WTC11 (cell line): ENCODE measurements at regions not wholly inside any gene's neighbourhood (a gene's known extent, or its start where the extent isn't known, plus 50 kb on each side); places are given as distances from the start of the nearest gene placed in this dataset.

Experiments used
- ATAC-seq: fragments of 200-7000 bp; cut with Tn5 transposase; 2 replicates; pipeline ENCODE4 v1.10.0; 2021; ENCODE audit warnings: mild to moderate bottlenecking, moderate library complexity
- CTCF ChIA-PET: fragments of 300-600 bp; sonication (Branson Sonifier 250); formaldehyde crosslinking; loops from one replicate; lab custom pipeline; 2021; ENCODE audit warnings: antibody characterized with exemption; lab: Charles Lee
- POLR2A ChIA-PET: fragments of 350-600 bp; sonication (Branson Sonifier 250); formaldehyde crosslinking; loops from one replicate; lab custom pipeline; 2021; ENCODE audit warnings: antibody characterized with exemption; lab: Charles Lee
- DNase-seq: peaks from one replicate; pipeline ENCODE4 v3.0.0; 2021; ENCODE audit warnings: low spot score
- H3K27ac Mint-ChIP-seq: 2 replicates; pipeline ENCODE4 v1.8.0; 2021; ENCODE audit warnings: mixed read lengths
- H3K27me3 Mint-ChIP-seq: 2 replicates; pipeline ENCODE4 v1.8.0; 2021; ENCODE audit warnings: low read depth, mild to moderate bottlenecking, moderate library complexity, mixed read lengths
- H3K36me3 Mint-ChIP-seq: 2 replicates; pipeline ENCODE4 v1.8.0; 2021; ENCODE audit warnings: mixed read lengths
- H3K4me1 Mint-ChIP-seq: 2 replicates; pipeline ENCODE4 v1.8.0; 2022; ENCODE audit warnings: mixed read lengths
- H3K4me3 Mint-ChIP-seq: 2 replicates; pipeline ENCODE4 v1.8.0; 2021; ENCODE audit warnings: mild to moderate bottlenecking, moderate library complexity, mixed read lengths
- H3K9me3 Mint-ChIP-seq: 2 replicates; pipeline ENCODE4 v1.8.0; 2021; ENCODE audit warnings: mixed read lengths
- FOXP1 ChIP-seq: sonication (generic); formaldehyde crosslinking; IDR thresholded peaks from 2 replicates; pipeline ENCODE4 v1.8.0; 2022; ENCODE audit warnings: missing genetic modification reagents, mild to moderate bottlenecking, moderate library complexity, borderline replicate concordance
- MYBL2 ChIP-seq: sonication (generic); formaldehyde crosslinking; IDR thresholded peaks from 2 replicates; pipeline ENCODE4 v1.8.1; 2023; ENCODE audit warnings: mild to moderate bottlenecking, moderate library complexity, missing genetic modification reagents
- NFE2L1 ChIP-seq: sonication (generic); formaldehyde crosslinking; IDR thresholded peaks from 2 replicates; pipeline ENCODE4 v1.8.1; 2023; ENCODE audit warnings: missing genetic modification reagents
- NR2C2 ChIP-seq: sonication (generic); formaldehyde crosslinking; IDR thresholded peaks from 2 replicates; pipeline ENCODE4 v1.8.0; 2022; ENCODE audit warnings: mild to moderate bottlenecking, missing genetic modification reagents
- NR3C1 ChIP-seq: sonication (generic); formaldehyde crosslinking; conservative IDR thresholded peaks from 2 replicates; pipeline ENCODE4 v1.8.1; 2023; ENCODE audit warnings: low read depth, mild to moderate bottlenecking, missing genetic modification reagents
- OVOL2 ChIP-seq: fragments of 250-450 bp; sonication (Bioruptor Pico); IDR thresholded peaks from 2 replicates; pipeline ENCODE4 v1.9.0; 2021; ENCODE audit warnings: mild to moderate bottlenecking, borderline replicate concordance
- PRRX2 ChIP-seq: fragments of 250-450 bp; sonication (Bioruptor Pico); IDR thresholded peaks from 2 replicates; pipeline ENCODE4 v1.8.0; 2021; ENCODE audit warnings: mild to moderate bottlenecking
- RELA ChIP-seq: sonication (generic); formaldehyde crosslinking; IDR thresholded peaks from 2 replicates; pipeline ENCODE4 v1.8.1; 2022; ENCODE audit warnings: missing genetic modification reagents, mild to moderate bottlenecking, borderline replicate concordance
- ZBTB21 ChIP-seq: sonication (generic); formaldehyde crosslinking; IDR thresholded peaks from 2 replicates; pipeline ENCODE4 v1.8.1; 2023; ENCODE audit warnings: mild to moderate bottlenecking, missing genetic modification reagents, borderline replicate concordance
- ZNF121 ChIP-seq: sonication (generic); formaldehyde crosslinking; IDR thresholded peaks from 2 replicates; pipeline ENCODE4 v1.8.0; 2023; ENCODE audit warnings: missing genetic modification reagents
- TF ChIP-seq, protein P1 (sequence below): sonication (generic); formaldehyde crosslinking; IDR thresholded peaks from 2 replicates; pipeline ENCODE4 v1.8.1; 2023; ENCODE audit warnings: mild to moderate bottlenecking, missing genetic modification reagents
- TF ChIP-seq, protein P2 (sequence below): sonication (generic); formaldehyde crosslinking; IDR thresholded peaks from 2 replicates; pipeline ENCODE4 v1.8.0; 2022; ENCODE audit warnings: mild to moderate bottlenecking, missing genetic modification reagents
- TF ChIP-seq, protein P3 (sequence below): sonication (generic); formaldehyde crosslinking; IDR thresholded peaks from 2 replicates; pipeline ENCODE4 v1.8.1; 2022; ENCODE audit warnings: low read depth, mild to moderate bottlenecking, moderate library complexity, missing genetic modification reagents, borderline replicate concordance
- TF ChIP-seq, protein P4 (sequence below): sonication (generic); formaldehyde crosslinking; IDR thresholded peaks from 2 replicates; pipeline ENCODE4 v1.8.1; 2023; ENCODE audit warnings: mild to moderate bottlenecking, missing genetic modification reagents, moderate library complexity
- TF ChIP-seq, protein P5 (sequence below): fragments of 250-450 bp; sonication (Bioruptor Pico); IDR thresholded peaks from 2 replicates; pipeline ENCODE4 v1.9.0; 2021; ENCODE audit warnings: mild to moderate bottlenecking
- TF ChIP-seq, protein P6 (sequence below): sonication (generic); formaldehyde crosslinking; conservative IDR thresholded peaks from 2 replicates; pipeline ENCODE4 v1.8.1; 2023; ENCODE audit warnings: mild to moderate bottlenecking, low read depth, missing genetic modification reagents, moderate library complexity
- TF ChIP-seq, protein P7 (sequence below): fragments of 250-450 bp; sonication (Bioruptor Pico); IDR thresholded peaks from 2 replicates; pipeline ENCODE4 v1.9.0; 2021; ENCODE audit warnings: moderate library complexity, mild to moderate bottlenecking, inconsistent platforms, borderline replicate concordance
- TF ChIP-seq, protein P8 (sequence below): sonication (generic); formaldehyde crosslinking; IDR thresholded peaks from 2 replicates; pipeline ENCODE4 v1.8.1; 2022; ENCODE audit warnings: low read depth, missing genetic modification reagents, borderline replicate concordance

DNA sequence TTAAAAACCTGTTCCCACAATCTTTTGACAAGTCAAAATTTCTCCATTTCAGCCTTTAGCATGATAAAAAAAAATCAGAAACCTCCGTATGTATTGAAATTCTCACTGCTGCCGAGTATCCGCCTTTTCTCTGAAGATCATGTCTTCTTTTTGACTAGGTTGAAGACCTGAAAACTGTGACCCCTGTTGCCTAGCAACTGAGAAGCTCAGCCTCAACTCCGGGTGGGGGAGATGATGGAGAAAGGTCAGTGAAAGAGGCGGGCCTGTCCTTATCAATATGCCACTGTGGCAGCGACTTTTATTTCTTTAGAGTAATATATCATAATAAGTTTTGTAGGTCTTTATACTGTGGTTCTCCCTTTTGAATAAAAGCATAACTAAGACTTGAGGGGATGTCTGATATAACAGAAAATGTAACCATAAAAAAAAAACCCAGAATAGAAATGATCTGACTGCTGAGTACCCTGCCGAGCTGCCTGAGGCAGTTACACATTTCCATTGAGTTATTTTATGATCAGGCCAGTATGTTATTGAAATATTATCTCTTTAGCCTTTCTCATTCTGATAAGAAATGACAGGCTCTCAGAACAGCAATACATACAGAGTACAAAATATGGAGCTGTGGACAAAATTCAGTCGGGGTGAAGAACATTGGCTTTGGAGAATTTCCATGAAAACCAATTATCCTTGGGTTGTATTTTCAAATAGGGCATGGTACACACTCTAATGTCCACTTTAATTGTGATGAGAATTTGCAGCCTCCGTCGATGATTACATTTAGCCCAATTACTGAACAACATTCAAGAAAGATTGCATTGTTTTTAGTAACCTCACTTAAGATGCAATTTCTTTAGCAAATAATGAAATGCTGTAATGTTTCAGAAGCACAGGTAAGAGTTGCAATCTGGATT lies 136.7 kb upstream of the EEF1E1 start:
- H3K9me3 Mint-ChIP-seq, result no peaks in the 10 kb centered on the region
- peaks cover 8% of the 10 kb centered on the region for H3K27me3 Mint-ChIP-seq
- no peak overlapping the region for H3K4me3 Mint-ChIP-seq
- no peak for TF ChIP-seq FOXP1 (CRISPR knock-in tag)
- TF ChIP-seq NFE2L1 (CRISPR knock-in tag), result no peak
- TF ChIP-seq, protein P1, sequence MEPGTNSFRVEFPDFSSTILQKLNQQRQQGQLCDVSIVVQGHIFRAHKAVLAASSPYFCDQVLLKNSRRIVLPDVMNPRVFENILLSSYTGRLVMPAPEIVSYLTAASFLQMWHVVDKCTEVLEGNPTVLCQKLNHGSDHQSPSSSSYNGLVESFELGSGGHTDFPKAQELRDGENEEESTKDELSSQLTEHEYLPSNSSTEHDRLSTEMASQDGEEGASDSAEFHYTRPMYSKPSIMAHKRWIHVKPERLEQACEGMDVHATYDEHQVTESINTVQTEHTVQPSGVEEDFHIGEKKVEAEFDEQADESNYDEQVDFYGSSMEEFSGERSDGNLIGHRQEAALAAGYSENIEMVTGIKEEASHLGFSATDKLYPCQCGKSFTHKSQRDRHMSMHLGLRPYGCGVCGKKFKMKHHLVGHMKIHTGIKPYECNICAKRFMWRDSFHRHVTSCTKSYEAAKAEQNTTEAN (CRISPR knock-in tag), result no peak
- TF ChIP-seq, protein P2, sequence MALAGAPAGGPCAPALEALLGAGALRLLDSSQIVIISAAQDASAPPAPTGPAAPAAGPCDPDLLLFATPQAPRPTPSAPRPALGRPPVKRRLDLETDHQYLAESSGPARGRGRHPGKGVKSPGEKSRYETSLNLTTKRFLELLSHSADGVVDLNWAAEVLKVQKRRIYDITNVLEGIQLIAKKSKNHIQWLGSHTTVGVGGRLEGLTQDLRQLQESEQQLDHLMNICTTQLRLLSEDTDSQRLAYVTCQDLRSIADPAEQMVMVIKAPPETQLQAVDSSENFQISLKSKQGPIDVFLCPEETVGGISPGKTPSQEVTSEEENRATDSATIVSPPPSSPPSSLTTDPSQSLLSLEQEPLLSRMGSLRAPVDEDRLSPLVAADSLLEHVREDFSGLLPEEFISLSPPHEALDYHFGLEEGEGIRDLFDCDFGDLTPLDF (CRISPR knock-in tag), result no peak
- TF ChIP-seq ZNF121, result no peak
- TF ChIP-seq, protein P3, sequence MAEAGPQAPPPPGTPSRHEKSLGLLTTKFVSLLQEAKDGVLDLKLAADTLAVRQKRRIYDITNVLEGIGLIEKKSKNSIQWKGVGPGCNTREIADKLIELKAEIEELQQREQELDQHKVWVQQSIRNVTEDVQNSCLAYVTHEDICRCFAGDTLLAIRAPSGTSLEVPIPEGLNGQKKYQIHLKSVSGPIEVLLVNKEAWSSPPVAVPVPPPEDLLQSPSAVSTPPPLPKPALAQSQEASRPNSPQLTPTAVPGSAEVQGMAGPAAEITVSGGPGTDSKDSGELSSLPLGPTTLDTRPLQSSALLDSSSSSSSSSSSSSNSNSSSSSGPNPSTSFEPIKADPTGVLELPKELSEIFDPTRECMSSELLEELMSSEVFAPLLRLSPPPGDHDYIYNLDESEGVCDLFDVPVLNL (CRISPR knock-in tag), result no peak
- TF ChIP-seq PRRX2 (CRISPR knock-in tag), result no peak
- no peak for TF ChIP-seq ZBTB21 (CRISPR knock-in tag)
- TF ChIP-seq, all 79 proteins: peak for 0
- no peaks in the 10 kb centered on the region for H3K36me3 Mint-ChIP-seq
- no peak overlapping the region for H3K27ac Mint-ChIP-seq
- ATAC-seq (peak; percentile 76), DNase-seq (no peak)
- ChIA-PET POLR2A (no interaction called here), CTCF (interaction anchor here (1.9 kb wide), 1 partner anchor 20 kb away, joined by 8 read pairs; no protein-coding TSS in a partner anchor)
- H3K4me1 Mint-ChIP-seq, result peaks cover 16% of the 10 kb centered on the region

DNA sequence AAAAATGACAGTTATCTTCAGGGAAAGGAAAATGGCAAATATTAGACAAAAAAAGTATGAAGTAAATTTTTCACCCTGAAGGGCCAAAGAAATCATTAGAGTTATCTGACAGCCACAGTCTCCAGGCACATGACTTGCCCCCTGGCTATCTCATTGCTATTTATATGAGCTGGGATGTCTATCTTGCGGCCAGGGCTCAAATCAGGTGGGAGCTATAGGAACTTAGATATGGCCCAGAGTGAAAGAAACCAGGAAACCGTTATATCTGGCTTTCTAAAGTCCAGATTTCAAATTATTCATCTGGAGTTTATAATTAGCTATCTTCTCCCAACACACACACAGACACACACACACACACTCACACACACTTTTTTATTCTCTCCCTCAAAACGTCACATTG lies 135.3 kb upstream of the EEF1E1 start:
- ChIA-PET POLR2A (no interaction called here), CTCF (interaction anchor here (1.9 kb wide), 1 partner anchor 19 kb away, joined by 8 read pairs; no protein-coding TSS in a partner anchor)
- no peak overlapping the region for H3K27ac Mint-ChIP-seq
- no peak overlapping the region for H3K4me3 Mint-ChIP-seq
- no peaks in the 10 kb centered on the region for H3K9me3 Mint-ChIP-seq
- DNase-seq, result no peak
- ATAC-seq, result no peak
- H3K4me1 Mint-ChIP-seq, result peaks cover 16% of the 10 kb centered on the region
- H3K27me3 Mint-ChIP-seq, result peaks cover 8% of the 10 kb centered on the region
- H3K36me3 Mint-ChIP-seq, result no peaks in the 10 kb centered on the region
- TF ChIP-seq, protein P3 (CRISPR knock-in tag), result no peak
- TF ChIP-seq OVOL2 (no peak), NR3C1 (CRISPR knock-in tag) (no peak), RELA (CRISPR knock-in tag) (no peak), MYBL2 (CRISPR knock-in tag) (no peak), NR2C2 (CRISPR knock-in tag) (no peak)
- TF ChIP-seq, protein P4, sequence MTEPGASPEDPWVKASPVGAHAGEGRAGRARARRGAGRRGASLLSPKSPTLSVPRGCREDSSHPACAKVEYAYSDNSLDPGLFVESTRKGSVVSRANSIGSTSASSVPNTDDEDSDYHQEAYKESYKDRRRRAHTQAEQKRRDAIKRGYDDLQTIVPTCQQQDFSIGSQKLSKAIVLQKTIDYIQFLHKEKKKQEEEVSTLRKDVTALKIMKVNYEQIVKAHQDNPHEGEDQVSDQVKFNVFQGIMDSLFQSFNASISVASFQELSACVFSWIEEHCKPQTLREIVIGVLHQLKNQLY (CRISPR knock-in tag), result no peak
- TF ChIP-seq, protein P5, sequence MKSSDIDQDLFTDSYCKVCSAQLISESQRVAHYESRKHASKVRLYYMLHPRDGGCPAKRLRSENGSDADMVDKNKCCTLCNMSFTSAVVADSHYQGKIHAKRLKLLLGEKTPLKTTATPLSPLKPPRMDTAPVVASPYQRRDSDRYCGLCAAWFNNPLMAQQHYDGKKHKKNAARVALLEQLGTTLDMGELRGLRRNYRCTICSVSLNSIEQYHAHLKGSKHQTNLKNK (CRISPR knock-in tag), result no peak
- TF ChIP-seq, protein P6, sequence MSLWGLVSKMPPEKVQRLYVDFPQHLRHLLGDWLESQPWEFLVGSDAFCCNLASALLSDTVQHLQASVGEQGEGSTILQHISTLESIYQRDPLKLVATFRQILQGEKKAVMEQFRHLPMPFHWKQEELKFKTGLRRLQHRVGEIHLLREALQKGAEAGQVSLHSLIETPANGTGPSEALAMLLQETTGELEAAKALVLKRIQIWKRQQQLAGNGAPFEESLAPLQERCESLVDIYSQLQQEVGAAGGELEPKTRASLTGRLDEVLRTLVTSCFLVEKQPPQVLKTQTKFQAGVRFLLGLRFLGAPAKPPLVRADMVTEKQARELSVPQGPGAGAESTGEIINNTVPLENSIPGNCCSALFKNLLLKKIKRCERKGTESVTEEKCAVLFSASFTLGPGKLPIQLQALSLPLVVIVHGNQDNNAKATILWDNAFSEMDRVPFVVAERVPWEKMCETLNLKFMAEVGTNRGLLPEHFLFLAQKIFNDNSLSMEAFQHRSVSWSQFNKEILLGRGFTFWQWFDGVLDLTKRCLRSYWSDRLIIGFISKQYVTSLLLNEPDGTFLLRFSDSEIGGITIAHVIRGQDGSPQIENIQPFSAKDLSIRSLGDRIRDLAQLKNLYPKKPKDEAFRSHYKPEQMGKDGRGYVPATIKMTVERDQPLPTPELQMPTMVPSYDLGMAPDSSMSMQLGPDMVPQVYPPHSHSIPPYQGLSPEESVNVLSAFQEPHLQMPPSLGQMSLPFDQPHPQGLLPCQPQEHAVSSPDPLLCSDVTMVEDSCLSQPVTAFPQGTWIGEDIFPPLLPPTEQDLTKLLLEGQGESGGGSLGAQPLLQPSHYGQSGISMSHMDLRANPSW (CRISPR knock-in tag), result no peak
- TF ChIP-seq, protein P7, sequence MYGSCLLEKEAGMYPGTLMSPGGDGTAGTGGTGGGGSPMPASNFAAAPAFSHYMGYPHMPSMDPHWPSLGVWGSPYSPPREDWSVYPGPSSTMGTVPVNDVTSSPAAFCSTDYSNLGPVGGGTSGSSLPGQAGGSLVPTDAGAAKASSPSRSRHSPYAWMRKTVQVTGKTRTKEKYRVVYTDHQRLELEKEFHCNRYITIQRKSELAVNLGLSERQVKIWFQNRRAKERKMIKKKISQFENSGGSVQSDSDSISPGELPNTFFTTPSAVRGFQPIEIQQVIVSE (CRISPR knock-in tag), result no peak
- TF ChIP-seq, protein P8, sequence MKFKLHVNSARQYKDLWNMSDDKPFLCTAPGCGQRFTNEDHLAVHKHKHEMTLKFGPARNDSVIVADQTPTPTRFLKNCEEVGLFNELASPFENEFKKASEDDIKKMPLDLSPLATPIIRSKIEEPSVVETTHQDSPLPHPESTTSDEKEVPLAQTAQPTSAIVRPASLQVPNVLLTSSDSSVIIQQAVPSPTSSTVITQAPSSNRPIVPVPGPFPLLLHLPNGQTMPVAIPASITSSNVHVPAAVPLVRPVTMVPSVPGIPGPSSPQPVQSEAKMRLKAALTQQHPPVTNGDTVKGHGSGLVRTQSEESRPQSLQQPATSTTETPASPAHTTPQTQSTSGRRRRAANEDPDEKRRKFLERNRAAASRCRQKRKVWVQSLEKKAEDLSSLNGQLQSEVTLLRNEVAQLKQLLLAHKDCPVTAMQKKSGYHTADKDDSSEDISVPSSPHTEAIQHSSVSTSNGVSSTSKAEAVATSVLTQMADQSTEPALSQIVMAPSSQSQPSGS, result no peak
- TF ChIP-seq, protein P2 (CRISPR knock-in tag), result no peak
